ENCODE measurements at regions not wholly inside any gene's neighbourhood (a gene's known extent, or its start where the extent isn't known, plus 50 kb on each side); places are given as distances from the start of the nearest gene placed in this dataset.

DNA sequence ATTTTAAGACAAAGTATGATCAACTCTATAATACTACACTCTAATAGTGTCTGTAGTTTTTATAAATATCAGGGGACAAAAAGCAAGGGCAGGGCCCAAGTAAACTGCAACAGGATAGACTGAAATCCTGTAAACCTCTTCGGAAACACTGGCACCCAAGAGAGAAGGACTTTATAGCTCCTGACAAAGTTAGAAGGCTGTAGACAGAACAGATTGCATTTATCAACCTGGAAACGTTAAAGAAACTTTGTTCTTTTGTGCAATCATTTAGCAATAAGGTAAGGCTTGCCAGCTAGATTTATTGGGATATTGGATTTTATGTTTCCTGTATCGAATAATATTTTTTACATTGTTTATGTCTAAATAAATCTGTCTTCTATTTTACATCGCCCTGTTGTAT lies 91.8 kb upstream of the MAN2A1 start:
- TF ChIP-seq, protein P1, sequence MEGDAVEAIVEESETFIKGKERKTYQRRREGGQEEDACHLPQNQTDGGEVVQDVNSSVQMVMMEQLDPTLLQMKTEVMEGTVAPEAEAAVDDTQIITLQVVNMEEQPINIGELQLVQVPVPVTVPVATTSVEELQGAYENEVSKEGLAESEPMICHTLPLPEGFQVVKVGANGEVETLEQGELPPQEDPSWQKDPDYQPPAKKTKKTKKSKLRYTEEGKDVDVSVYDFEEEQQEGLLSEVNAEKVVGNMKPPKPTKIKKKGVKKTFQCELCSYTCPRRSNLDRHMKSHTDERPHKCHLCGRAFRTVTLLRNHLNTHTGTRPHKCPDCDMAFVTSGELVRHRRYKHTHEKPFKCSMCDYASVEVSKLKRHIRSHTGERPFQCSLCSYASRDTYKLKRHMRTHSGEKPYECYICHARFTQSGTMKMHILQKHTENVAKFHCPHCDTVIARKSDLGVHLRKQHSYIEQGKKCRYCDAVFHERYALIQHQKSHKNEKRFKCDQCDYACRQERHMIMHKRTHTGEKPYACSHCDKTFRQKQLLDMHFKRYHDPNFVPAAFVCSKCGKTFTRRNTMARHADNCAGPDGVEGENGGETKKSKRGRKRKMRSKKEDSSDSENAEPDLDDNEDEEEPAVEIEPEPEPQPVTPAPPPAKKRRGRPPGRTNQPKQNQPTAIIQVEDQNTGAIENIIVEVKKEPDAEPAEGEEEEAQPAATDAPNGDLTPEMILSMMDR (conservative IDR thresholded peaks at IDR 0.05), result no peak
- no peak for TF ChIP-seq ZFX (IDR thresholded peaks at IDR 0.05)
